HG03439 (cell line): ENCODE measurements at regions not wholly inside any gene's neighbourhood (a gene's known extent, or its start where the extent isn't known, plus 50 kb on each side); places are given as distances from the start of the nearest gene placed in this dataset.

Experiments used
- ATAC-seq: cut with Tn5 transposase; IDR thresholded peaks from one replicate; pipeline ENCODE4 v1.9.1; 2021; ENCODE audit warnings: mild to moderate bottlenecking, moderate library complexity; ENCODE audit not compliant: unreplicated experiment

- ATAC-seq: no peak
These were observed 412.4 kb upstream of the LRATD1 start for GRCh38 chr2:14220101-14220500.

GRCh38 chr2:14221466-14221865, 411.1 kb upstream of the LRATD1 start:
- ATAC-seq: no peak

- no peak for ATAC-seq
These were observed 408.9 kb upstream of the LRATD1 start for GRCh38 chr2:14223576-14223975.

GRCh38 chr2:14231391-14231898, 401.1 kb upstream of the LRATD1 start:
- no peak for ATAC-seq

- ATAC-seq: no peak
These were observed 400.3 kb upstream of the LRATD1 start for GRCh38 chr2:14232217-14232616.

GRCh38 chr2:14234911-14235310, 397.6 kb upstream of the LRATD1 start:
- no peak for ATAC-seq

GRCh38 chr2:14235667-14236066, 396.9 kb upstream of the LRATD1 start:
- ATAC-seq: no peak

GRCh38 chr2:14237902-14238301, 394.6 kb upstream of the LRATD1 start:
- ATAC-seq: no peak

GRCh38 chr2:14239605-14240004, 392.9 kb upstream of the LRATD1 start:
- no peak for ATAC-seq

- no peak for ATAC-seq
These were observed 391.6 kb upstream of the LRATD1 start for GRCh38 chr2:14240868-14241267.

GRCh38 chr2:14245901-14246300, 386.6 kb upstream of the LRATD1 start:
- ATAC-seq: no peak

- no peak for ATAC-seq
These were observed 377.2 kb upstream of the LRATD1 start for GRCh38 chr2:14255135-14255820.

- ATAC-seq: no peak
These were observed 375.6 kb upstream of the LRATD1 start for GRCh38 chr2:14256890-14257289.

GRCh38 chr2:14257801-14258507, 374.6 kb upstream of the LRATD1 start:
- no peak for ATAC-seq

- no peak for ATAC-seq
These were observed 370.7 kb upstream of the LRATD1 start for GRCh38 chr2:14261771-14262170.

GRCh38 chr2:14263053-14263452, 369.5 kb upstream of the LRATD1 start:
- ATAC-seq: no peak

GRCh38 chr2:14270036-14270582, 362.4 kb upstream of the LRATD1 start:
- no peak for ATAC-seq

- ATAC-seq: no peak
These were observed 360.0 kb upstream of the LRATD1 start for GRCh38 chr2:14272396-14273075.

GRCh38 chr2:14273650-14274049, 358.9 kb upstream of the LRATD1 start:
- ATAC-seq: no peak

GRCh38 chr2:14284244-14284643, 348.3 kb upstream of the LRATD1 start:
- no peak for ATAC-seq

- no peak for ATAC-seq
These were observed 346.7 kb upstream of the LRATD1 start for GRCh38 chr2:14285812-14286211.

GRCh38 chr2:14288016-14288415, 344.5 kb upstream of the LRATD1 start:
- ATAC-seq: no peak
